ENCODE measurements at regions not wholly inside any gene's neighbourhood (a gene's known extent, or its start where the extent isn't known, plus 50 kb on each side); places are given as distances from the start of the nearest gene placed in this dataset.

DNA sequence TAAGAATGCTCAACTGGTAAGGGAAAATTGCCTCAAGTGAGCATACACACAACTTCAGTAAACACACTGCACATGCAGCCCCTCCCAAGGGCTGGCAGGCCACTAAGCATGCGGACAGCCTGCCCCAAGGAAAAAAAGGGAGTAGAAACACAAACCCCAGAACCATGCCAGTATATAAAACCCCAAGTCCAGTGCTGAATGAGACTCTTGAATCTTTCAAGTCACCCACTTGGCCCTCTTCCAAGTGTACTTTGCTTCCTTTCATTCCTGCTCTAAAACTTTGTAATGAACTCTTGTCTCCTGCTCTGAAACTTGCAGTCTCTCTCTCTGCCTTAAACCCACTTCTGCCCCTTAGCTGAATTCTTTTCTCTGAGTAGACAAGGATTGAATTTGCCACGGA lies 736.4 kb downstream of the RNF144A start:
- H3K9me3 ChIP-seq (ENCODE audit: control insufficient read depth in 1 of 2, insufficient read depth in 1 of 2, low read depth in 1 of 2, low read length in 2 of 2): no peaks in the 10 kb centered on the region
- ATAC-seq (no peak), DNase-seq (ENCODE audit: low read depth, low spot score) (no peak)
- H3K36me3 ChIP-seq (ENCODE audit: control insufficient read depth in 1 of 2, insufficient read depth in 2 of 2, low read length in 2 of 2): no peaks in the 10 kb centered on the region
- no TSS peak for BruUV-seq (replicated peaks)
- no peak overlapping the region for H2AFZ ChIP-seq (ENCODE audit: low read depth, low read length, poor library complexity, severe bottlenecking)
- CTCF ChIA-PET: no interaction called here
- H3K27me3 ChIP-seq (ENCODE audit: insufficient read depth, low read length): no peaks in the 10 kb centered on the region
- no peaks in the 10 kb centered on the region for H3K4me1 ChIP-seq (ENCODE audit: control insufficient read depth in 1 of 2, insufficient read depth in 2 of 2, low read length in 2 of 2)
- H3K79me2 ChIP-seq (ENCODE audit: insufficient read depth, low read length): no peaks in the 10 kb centered on the region
- no peaks in the 10 kb centered on the region; the same call in 1 of the 2 replicates for H3K9me2 ChIP-seq (ENCODE audit: insufficient read depth)
- H3K4me2 ChIP-seq (ENCODE audit: low read length): no peak overlapping the region
- no peak overlapping the region for H3K4me3 ChIP-seq (replicated peaks in 1 of 2; ENCODE audit: low read depth in 1 of 2, low read length in 2 of 2)
- RAD21 ChIA-PET (ENCODE audit: low non-redundant PET in 1 of 2, low total read pairs in 2 of 2, uncharacterized antibody in 2 of 2, unreplicated experiment in 2 of 2): no interaction called here
- no peak overlapping the region for H3K27ac ChIP-seq (ENCODE audit: low read depth, low read length)
- intact Hi-C loops (cut with micrococcal nuclease): no loop called here
- TF ChIP-seq SP1 (IDR thresholded peaks at IDR 0.05; ENCODE audit: low read depth): no peak
- TF ChIP-seq CEBPB (IDR thresholded peaks at IDR 0.05; ENCODE audit: low read depth): no peak
- TF ChIP-seq EZH2 (IDR thresholded peaks at IDR 0.05): no peak
- TF ChIP-seq, protein P1, sequence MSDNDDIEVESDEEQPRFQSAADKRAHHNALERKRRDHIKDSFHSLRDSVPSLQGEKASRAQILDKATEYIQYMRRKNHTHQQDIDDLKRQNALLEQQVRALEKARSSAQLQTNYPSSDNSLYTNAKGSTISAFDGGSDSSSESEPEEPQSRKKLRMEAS (IDR thresholded peaks at IDR 0.05): no peak
- TF ChIP-seq POLR2A (IDR thresholded peaks at IDR 0.05; ENCODE audit: borderline replicate concordance, extremely low read depth, insufficient read depth, insufficient read length): no peak
- no peak for TF ChIP-seq EGR1 (IDR thresholded peaks at IDR 0.05; ENCODE audit: low read depth)
- TF ChIP-seq EZH2phosphoT487 (IDR thresholded peaks at IDR 0.05; ENCODE audit: borderline replicate concordance): no peak
- TF ChIP-seq, protein P2, sequence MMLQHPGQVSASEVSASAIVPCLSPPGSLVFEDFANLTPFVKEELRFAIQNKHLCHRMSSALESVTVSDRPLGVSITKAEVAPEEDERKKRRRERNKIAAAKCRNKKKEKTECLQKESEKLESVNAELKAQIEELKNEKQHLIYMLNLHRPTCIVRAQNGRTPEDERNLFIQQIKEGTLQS (IDR thresholded peaks at IDR 0.05): no peak
- TF ChIP-seq SRF (IDR thresholded peaks at IDR 0.05; ENCODE audit: low read depth): no peak
- no peak for TF ChIP-seq TCF7L2 (IDR thresholded peaks at IDR 0.05; ENCODE audit: borderline replicate concordance, extremely low read depth, insufficient read depth, insufficient read length)
- no peak for TF ChIP-seq ZFX (IDR thresholded peaks at IDR 0.05)
- no peak for TF ChIP-seq ELF1 (IDR thresholded peaks at IDR 0.05; ENCODE audit: borderline replicate concordance, low read depth)
- TF ChIP-seq, protein P3, sequence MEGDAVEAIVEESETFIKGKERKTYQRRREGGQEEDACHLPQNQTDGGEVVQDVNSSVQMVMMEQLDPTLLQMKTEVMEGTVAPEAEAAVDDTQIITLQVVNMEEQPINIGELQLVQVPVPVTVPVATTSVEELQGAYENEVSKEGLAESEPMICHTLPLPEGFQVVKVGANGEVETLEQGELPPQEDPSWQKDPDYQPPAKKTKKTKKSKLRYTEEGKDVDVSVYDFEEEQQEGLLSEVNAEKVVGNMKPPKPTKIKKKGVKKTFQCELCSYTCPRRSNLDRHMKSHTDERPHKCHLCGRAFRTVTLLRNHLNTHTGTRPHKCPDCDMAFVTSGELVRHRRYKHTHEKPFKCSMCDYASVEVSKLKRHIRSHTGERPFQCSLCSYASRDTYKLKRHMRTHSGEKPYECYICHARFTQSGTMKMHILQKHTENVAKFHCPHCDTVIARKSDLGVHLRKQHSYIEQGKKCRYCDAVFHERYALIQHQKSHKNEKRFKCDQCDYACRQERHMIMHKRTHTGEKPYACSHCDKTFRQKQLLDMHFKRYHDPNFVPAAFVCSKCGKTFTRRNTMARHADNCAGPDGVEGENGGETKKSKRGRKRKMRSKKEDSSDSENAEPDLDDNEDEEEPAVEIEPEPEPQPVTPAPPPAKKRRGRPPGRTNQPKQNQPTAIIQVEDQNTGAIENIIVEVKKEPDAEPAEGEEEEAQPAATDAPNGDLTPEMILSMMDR (IDR thresholded peaks at IDR 0.05 in 2 of 3, conservative IDR thresholded peaks at IDR 0.05 in 1 of 3; ENCODE audit: borderline replicate concordance in 1 of 3, insufficient read depth in 1 of 3, low read depth in 2 of 3, low read length in 2 of 3): no peak
- TF ChIP-seq, protein P4, sequence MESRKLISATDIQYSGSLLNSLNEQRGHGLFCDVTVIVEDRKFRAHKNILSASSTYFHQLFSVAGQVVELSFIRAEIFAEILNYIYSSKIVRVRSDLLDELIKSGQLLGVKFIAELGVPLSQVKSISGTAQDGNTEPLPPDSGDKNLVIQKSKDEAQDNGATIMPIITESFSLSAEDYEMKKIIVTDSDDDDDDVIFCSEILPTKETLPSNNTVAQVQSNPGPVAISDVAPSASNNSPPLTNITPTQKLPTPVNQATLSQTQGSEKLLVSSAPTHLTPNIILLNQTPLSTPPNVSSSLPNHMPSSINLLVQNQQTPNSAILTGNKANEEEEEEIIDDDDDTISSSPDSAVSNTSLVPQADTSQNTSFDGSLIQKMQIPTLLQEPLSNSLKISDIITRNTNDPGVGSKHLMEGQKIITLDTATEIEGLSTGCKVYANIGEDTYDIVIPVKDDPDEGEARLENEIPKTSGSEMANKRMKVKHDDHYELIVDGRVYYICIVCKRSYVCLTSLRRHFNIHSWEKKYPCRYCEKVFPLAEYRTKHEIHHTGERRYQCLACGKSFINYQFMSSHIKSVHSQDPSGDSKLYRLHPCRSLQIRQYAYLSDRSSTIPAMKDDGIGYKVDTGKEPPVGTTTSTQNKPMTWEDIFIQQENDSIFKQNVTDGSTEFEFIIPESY (IDR thresholded peaks at IDR 0.05; ENCODE audit: extremely low read depth, insufficient replicate concordance, low read length): no peak
- TF ChIP-seq YY1 (IDR thresholded peaks at IDR 0.05; ENCODE audit: extremely low read depth, insufficient replicate concordance, low read depth, low read length): no peak
- TF ChIP-seq JUND (IDR thresholded peaks at IDR 0.05): no peak
- no peak for TF ChIP-seq SIN3A (IDR thresholded peaks at IDR 0.05; ENCODE audit: low read depth)
- no peak for TF ChIP-seq RAD21 (IDR thresholded peaks at IDR 0.05; ENCODE audit: low read depth)
- TF ChIP-seq ZNF274 (IDR thresholded peaks at IDR 0.05; ENCODE audit: low read depth, low read length): no peak
- TF ChIP-seq, protein P5, sequence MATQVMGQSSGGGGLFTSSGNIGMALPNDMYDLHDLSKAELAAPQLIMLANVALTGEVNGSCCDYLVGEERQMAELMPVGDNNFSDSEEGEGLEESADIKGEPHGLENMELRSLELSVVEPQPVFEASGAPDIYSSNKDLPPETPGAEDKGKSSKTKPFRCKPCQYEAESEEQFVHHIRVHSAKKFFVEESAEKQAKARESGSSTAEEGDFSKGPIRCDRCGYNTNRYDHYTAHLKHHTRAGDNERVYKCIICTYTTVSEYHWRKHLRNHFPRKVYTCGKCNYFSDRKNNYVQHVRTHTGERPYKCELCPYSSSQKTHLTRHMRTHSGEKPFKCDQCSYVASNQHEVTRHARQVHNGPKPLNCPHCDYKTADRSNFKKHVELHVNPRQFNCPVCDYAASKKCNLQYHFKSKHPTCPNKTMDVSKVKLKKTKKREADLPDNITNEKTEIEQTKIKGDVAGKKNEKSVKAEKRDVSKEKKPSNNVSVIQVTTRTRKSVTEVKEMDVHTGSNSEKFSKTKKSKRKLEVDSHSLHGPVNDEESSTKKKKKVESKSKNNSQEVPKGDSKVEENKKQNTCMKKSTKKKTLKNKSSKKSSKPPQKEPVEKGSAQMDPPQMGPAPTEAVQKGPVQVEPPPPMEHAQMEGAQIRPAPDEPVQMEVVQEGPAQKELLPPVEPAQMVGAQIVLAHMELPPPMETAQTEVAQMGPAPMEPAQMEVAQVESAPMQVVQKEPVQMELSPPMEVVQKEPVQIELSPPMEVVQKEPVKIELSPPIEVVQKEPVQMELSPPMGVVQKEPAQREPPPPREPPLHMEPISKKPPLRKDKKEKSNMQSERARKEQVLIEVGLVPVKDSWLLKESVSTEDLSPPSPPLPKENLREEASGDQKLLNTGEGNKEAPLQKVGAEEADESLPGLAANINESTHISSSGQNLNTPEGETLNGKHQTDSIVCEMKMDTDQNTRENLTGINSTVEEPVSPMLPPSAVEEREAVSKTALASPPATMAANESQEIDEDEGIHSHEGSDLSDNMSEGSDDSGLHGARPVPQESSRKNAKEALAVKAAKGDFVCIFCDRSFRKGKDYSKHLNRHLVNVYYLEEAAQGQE (IDR thresholded peaks at IDR 0.05; ENCODE audit: low read depth): no peak
- no peak overlapping the region for H3K9ac ChIP-seq (ENCODE audit: low read length)
- no peaks in the 10 kb centered on the region for H4K20me1 ChIP-seq (ENCODE audit: insufficient read depth)
- POLR2A ChIA-PET: no interaction called here
